ENCODE measurements at regions not wholly inside any gene's neighbourhood (a gene's known extent, or its start where the extent isn't known, plus 50 kb on each side); places are given as distances from the start of the nearest gene placed in this dataset.

GRCh38 chr2:125491663-125492062, 1164.3 kb upstream of the GYPC start:
- TF ChIP-seq CTCF (IDR thresholded peaks at IDR 0.05 in 4 of 5, conservative IDR thresholded peaks at IDR 0.05 in 1 of 5) (no peak), POLR2A (IDR thresholded peaks at IDR 0.05) (no peak)

Data from gastrocnemius medialis (tissue), 4 donors.